HEK293 (cell line): ENCODE measurements at regions not wholly inside any gene's neighbourhood (a gene's known extent, or its start where the extent isn't known, plus 50 kb on each side); places are given as distances from the start of the nearest gene placed in this dataset.

Experiments
- CTCF ChIA-PET: fragments of 350-600 bp; formaldehyde crosslinking; extraction: SDS; loops from one replicate; lab custom pipeline; 2021; ENCODE audit warnings: antibody characterized with exemption; lab: Yijun Ruan, JAX
- POLR2A ChIA-PET: fragments of 300-600 bp; formaldehyde crosslinking; extraction: SDS; loops from one replicate; lab custom pipeline; 2020; ENCODE audit warnings: antibody characterized with exemption, inconsistent platforms; lab: Yijun Ruan, JAX
- H3K27ac ChIP-seq: fragments of 200-500 bp; sonication (Bioruptor generic); 2 replicates; pipeline ENCODE4 v1.5.1; 2014; ENCODE audit warnings: low read depth, low read length, control low read depth, inconsistent platforms; ENCODE audit errors: extremely low read depth
- H3K36me3 ChIP-seq, 2 experiments: fragments of 200-500 bp in 1 of 2; sonication (Bioruptor generic) in 1 of 2; 1 replicate in 1 of 2; 2 replicates in 1 of 2; pipeline ENCODE4 v1.5.1; 2014 to 2017; ENCODE audit warnings: inconsistent platforms in 2 of 2, low read length in 2 of 2; ENCODE audit not compliant: control insufficient read depth in 2 of 2, insufficient read depth in 1 of 2
- H3K4me1 ChIP-seq: fragments of 200-500 bp; sonication (Bioruptor generic); 2 replicates; pipeline ENCODE4 v1.5.1; 2014; ENCODE audit warnings: mild to moderate bottlenecking, low read length, inconsistent platforms; ENCODE audit not compliant: control insufficient read depth, insufficient read depth
- H3K4me3 ChIP-seq: 2 replicates; pipeline ENCODE4 v1.5.1; 2011; ENCODE audit warnings: low read depth, mild to moderate bottlenecking, control low read depth, low read length, moderate library complexity
- H3K9me3 ChIP-seq: fragments of 200-500 bp; sonication (Bioruptor generic); 2 replicates; pipeline ENCODE4 v1.5.1; 2014; ENCODE audit warnings: low read depth, low read length, inconsistent platforms; ENCODE audit not compliant: control insufficient read depth, insufficient read depth
- ATF2 ChIP-seq: fragments of 450-650 bp; formaldehyde crosslinking; IDR thresholded peaks from 2 replicates; pipeline ENCODE4 v1.5.1; 2016; ENCODE audit warnings: missing biosample characterization, missing genetic modification characterization, low read depth
- HOXA7 ChIP-seq: sonication (generic); formaldehyde crosslinking; IDR thresholded peaks from 2 replicates; pipeline ENCODE4 v1.8.1; 2022; ENCODE audit warnings: missing genetic modification reagents, borderline replicate concordance
- IKZF3 ChIP-seq: fragments of 450-650 bp; IDR thresholded peaks from 2 replicates; pipeline ENCODE4 v1.5.0; 2018; ENCODE audit warnings: missing biosample characterization, mild to moderate bottlenecking, missing genetic modification characterization, moderate library complexity
- KLF10 ChIP-seq: fragments of 450-650 bp; IDR thresholded peaks from 2 replicates; pipeline ENCODE4 v1.5.1; 2018; ENCODE audit warnings: missing biosample characterization, mild to moderate bottlenecking, missing genetic modification characterization
- KLF16 ChIP-seq: fragments of 450-650 bp; formaldehyde crosslinking; IDR thresholded peaks from 2 replicates; pipeline ENCODE4 v1.5.1; 2017; ENCODE audit warnings: missing biosample characterization, missing genetic modification characterization
- SCRT2 ChIP-seq: fragments of 450-650 bp; formaldehyde crosslinking; IDR thresholded peaks from 2 replicates; pipeline ENCODE4 v1.5.1; 2016; ENCODE audit warnings: missing biosample characterization, missing genetic modification characterization
- TSHZ1 ChIP-seq: fragments of 450-650 bp; formaldehyde crosslinking; IDR thresholded peaks from 2 replicates; pipeline ENCODE4 v1.5.1; 2016; ENCODE audit warnings: missing biosample characterization, missing genetic modification characterization, borderline replicate concordance
- WT1 ChIP-seq: fragments of 450-650 bp; formaldehyde crosslinking; IDR thresholded peaks from 2 replicates; pipeline ENCODE4 v1.5.1; 2016; ENCODE audit warnings: missing biosample characterization, missing genetic modification characterization
- YY1 ChIP-seq: fragments of 450-650 bp; formaldehyde crosslinking; IDR thresholded peaks from 2 replicates; pipeline ENCODE4 v1.5.1; 2018; ENCODE audit warnings: missing biosample characterization, missing genetic modification characterization
- ZBTB17 ChIP-seq: fragments of 450-650 bp; formaldehyde crosslinking; IDR thresholded peaks from 2 replicates; pipeline ENCODE4 v1.5.1; 2016; ENCODE audit warnings: missing biosample characterization, missing genetic modification characterization
- ZNF121 ChIP-seq: fragments of 450-650 bp; formaldehyde crosslinking; IDR thresholded peaks from 2 replicates; pipeline ENCODE4 v1.5.1; 2016; ENCODE audit warnings: missing biosample characterization, missing genetic modification characterization
- ZNF239 ChIP-seq: fragments of 450-650 bp; formaldehyde crosslinking; IDR thresholded peaks from 2 replicates; pipeline ENCODE4 v1.5.1; 2016; ENCODE audit warnings: missing biosample characterization, missing genetic modification characterization
- ZNF280C ChIP-seq: fragments of 450-650 bp; formaldehyde crosslinking; IDR thresholded peaks from 2 replicates; pipeline ENCODE4 v1.5.1; 2016; ENCODE audit warnings: missing biosample characterization, missing genetic modification characterization
- ZNF311 ChIP-seq: fragments of 450-650 bp; formaldehyde crosslinking; IDR thresholded peaks from 2 replicates; pipeline ENCODE4 v1.5.1; 2017; ENCODE audit warnings: missing biosample characterization, missing genetic modification characterization, borderline replicate concordance
- ZNF366 ChIP-seq: fragments of 450-650 bp; formaldehyde crosslinking; conservative IDR thresholded peaks from 2 replicates; pipeline ENCODE4 v1.5.1; 2016; ENCODE audit warnings: missing biosample characterization, missing genetic modification characterization
- ZNF423 ChIP-seq: fragments of 450-650 bp; formaldehyde crosslinking; IDR thresholded peaks from 2 replicates; pipeline ENCODE4 v1.5.1; 2016; ENCODE audit warnings: missing biosample characterization, missing genetic modification characterization
- ZNF488 ChIP-seq: fragments of 450-650 bp; formaldehyde crosslinking; IDR thresholded peaks from 2 replicates; pipeline ENCODE4 v1.5.1; 2016; ENCODE audit warnings: missing biosample characterization, missing genetic modification characterization
- TF ChIP-seq, protein P1 (sequence below): fragments of 450-650 bp; formaldehyde crosslinking; IDR thresholded peaks from 2 replicates; pipeline ENCODE4 v1.5.1; 2016; ENCODE audit warnings: missing biosample characterization, missing genetic modification characterization
- TF ChIP-seq, protein P2 (sequence below): fragments of 450-650 bp; formaldehyde crosslinking; IDR thresholded peaks from 2 replicates; pipeline ENCODE4 v1.5.1; 2017; ENCODE audit warnings: missing biosample characterization, missing genetic modification characterization

- CTCF ChIA-PET: interaction anchor here (0.7 kb wide), 1 partner anchor 25 kb away, joined by 3 read pairs; no protein-coding TSS in a partner anchor
- TF ChIP-seq, protein P1, sequence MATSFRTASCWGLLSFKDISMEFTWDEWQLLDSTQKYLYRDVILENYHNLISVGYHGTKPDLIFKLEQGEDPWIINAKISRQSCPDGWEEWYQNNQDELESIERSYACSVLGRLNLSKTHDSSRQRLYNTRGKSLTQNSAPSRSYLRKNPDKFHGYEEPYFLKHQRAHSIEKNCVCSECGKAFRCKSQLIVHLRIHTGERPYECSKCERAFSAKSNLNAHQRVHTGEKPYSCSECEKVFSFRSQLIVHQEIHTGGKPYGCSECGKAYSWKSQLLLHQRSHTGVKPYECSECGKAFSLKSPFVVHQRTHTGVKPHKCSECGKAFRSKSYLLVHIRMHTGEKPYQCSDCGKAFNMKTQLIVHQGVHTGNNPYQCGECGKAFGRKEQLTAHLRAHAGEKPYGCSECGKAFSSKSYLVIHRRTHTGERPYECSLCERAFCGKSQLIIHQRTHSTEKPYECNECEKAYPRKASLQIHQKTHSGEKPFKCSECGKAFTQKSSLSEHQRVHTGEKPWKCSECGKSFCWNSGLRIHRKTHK (tag by site-specific recombination): no peak
- TF ChIP-seq ZNF280C (tag by site-specific recombination) (no peak), KLF16 (tag by site-specific recombination) (no peak), ZNF121 (tag by site-specific recombination) (no peak), ZNF311 (tag by site-specific recombination) (no peak), YY1 (tag by site-specific recombination) (no peak), SCRT2 (tag by site-specific recombination) (no peak)
- POLR2A ChIA-PET: no interaction called here
- Histone ChIP-seq H3K4me1 (no peaks in the 10 kb centered on the region), H3K27ac (no peak overlapping the region), H3K4me3 (no peak overlapping the region), H3K9me3 (no peaks in the 10 kb centered on the region), H3K36me3 (no peaks in the 10 kb centered on the region)
These were observed 2013.1 kb upstream of the CDH9 start for GRCh38 chr5:29051509-29051908.

DNA sequence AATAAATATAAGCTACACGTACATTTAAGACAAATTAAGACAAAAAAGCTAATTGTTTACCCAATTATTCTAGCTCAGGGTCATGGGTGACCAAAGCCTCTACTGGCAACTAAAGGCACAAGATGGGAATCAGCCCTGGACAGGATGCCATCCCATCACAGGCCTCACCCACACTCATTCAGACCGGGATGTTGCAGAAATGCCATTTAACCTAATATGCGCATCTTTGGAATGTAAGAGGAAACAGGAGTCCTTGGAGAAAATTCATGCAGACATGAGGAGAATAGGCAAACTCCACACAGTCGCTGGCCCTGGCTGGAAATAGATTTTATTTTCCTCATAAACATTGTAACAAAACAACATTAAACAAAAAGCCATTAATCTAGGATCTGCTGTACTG is 2003.8 kb upstream of the CDH9 start:
- ChIA-PET POLR2A (interaction anchor here (0.7 kb wide), 1 partner anchor 309 kb away, joined by 6 read pairs; no protein-coding TSS in a partner anchor), CTCF (no interaction called here)
- no peaks in the 10 kb centered on the region for H3K36me3 ChIP-seq
- H3K4me3 ChIP-seq: no peak overlapping the region
- no peaks in the 10 kb centered on the region for H3K4me1 ChIP-seq
- H3K9me3 ChIP-seq: no peaks in the 10 kb centered on the region
- TF ChIP-seq, protein P2, sequence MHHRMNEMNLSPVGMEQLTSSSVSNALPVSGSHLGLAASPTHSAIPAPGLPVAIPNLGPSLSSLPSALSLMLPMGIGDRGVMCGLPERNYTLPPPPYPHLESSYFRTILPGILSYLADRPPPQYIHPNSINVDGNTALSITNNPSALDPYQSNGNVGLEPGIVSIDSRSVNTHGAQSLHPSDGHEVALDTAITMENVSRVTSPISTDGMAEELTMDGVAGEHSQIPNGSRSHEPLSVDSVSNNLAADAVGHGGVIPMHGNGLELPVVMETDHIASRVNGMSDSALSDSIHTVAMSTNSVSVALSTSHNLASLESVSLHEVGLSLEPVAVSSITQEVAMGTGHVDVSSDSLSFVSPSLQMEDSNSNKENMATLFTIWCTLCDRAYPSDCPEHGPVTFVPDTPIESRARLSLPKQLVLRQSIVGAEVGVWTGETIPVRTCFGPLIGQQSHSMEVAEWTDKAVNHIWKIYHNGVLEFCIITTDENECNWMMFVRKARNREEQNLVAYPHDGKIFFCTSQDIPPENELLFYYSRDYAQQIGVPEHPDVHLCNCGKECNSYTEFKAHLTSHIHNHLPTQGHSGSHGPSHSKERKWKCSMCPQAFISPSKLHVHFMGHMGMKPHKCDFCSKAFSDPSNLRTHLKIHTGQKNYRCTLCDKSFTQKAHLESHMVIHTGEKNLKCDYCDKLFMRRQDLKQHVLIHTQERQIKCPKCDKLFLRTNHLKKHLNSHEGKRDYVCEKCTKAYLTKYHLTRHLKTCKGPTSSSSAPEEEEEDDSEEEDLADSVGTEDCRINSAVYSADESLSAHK (tag by site-specific recombination): no peak
- TF ChIP-seq WT1 (tag by site-specific recombination) (no peak), ZBTB17 (tag by site-specific recombination) (no peak), ZNF239 (no peak), ZNF423 (tag by site-specific recombination) (no peak), ZNF488 (tag by site-specific recombination) (no peak), TSHZ1 (tag by site-specific recombination) (no peak), KLF10 (tag by site-specific recombination) (no peak), HOXA7 (no peak), ZNF366 (no peak), ATF2 (tag by site-specific recombination) (no peak), IKZF3 (tag by site-specific recombination) (no peak)
- no peak overlapping the region for H3K27ac ChIP-seq
